Brain pericyte (primary cell): ENCODE measurements at regions not wholly inside any gene's neighbourhood (a gene's known extent, or its start where the extent isn't known, plus 50 kb on each side); places are given as distances from the start of the nearest gene placed in this dataset.
"Not testable (repeated sequence)": the region's sequence is repeated elsewhere in the genome, so short reads cannot be mapped to it uniquely, and the experiment has no call there.

ENCODE experiments used
- DNase-seq: peaks from one replicate; pipeline ENCODE4 v3.0.0-alpha.2; 2012; ENCODE audit warnings: low read depth, low spot score

DNA sequence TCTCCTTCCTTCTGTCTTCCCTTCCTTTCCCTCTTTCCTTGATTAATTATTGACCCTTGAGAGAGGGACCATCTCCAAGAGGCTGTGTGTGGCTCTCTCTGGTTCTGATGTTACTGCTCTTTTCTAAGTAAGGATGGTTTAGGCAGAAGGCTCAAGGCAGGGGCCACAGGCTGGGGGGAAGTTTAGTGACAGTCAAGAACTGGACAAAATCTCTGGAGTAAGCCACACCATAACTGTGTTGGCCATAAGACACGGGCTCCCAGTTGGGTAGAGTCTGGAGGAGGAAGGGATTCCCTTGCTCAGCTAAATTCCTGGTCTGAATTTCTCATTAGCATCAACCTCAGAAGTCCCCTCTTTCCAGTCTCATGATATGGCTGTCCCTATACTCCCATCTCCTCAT, 74.7 kb downstream of the BUD13 start:
- no peak for DNase-seq

DNA sequence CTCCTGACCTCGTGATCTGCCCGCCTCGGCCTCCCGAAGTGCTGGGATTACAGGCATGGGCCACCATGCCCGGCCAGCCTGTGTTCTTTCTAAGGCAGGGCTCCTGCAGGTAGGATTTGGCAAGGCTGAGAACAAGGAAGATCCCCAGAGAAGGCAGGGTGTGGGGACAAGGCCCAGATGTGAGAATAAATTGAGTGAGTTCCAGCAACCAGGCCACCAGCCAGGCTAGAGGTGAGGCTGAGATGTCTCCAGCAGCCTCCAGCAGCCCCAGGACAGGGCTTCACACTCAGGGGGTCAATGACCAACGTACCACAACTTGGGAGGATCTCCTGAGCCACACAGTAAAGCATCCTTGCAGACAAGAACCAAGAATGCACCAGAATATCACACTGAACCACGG, 75.1 kb downstream of the BUD13 start:
- DNase-seq: no peak

DNA sequence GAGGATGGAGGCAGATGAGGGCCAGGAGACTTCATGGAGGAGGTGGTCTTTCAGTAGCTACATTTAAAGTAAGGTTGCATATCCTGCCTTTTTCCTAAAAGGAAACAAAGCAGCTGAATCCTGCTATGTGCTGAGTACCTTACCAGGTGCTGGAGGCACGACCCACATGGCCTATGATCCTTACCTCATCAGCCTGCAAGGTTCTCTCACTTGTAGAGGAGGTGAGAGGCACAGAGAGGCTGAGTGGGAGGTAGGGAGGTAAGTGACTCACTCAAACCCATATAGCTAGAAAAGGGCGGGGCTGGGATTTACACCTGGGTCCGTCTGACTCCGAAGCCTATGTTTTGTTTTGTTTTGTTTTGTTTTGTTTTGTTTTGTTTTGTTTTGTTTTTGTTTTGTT, 75.8 kb downstream of the BUD13 start:
- no peak for DNase-seq

DNA sequence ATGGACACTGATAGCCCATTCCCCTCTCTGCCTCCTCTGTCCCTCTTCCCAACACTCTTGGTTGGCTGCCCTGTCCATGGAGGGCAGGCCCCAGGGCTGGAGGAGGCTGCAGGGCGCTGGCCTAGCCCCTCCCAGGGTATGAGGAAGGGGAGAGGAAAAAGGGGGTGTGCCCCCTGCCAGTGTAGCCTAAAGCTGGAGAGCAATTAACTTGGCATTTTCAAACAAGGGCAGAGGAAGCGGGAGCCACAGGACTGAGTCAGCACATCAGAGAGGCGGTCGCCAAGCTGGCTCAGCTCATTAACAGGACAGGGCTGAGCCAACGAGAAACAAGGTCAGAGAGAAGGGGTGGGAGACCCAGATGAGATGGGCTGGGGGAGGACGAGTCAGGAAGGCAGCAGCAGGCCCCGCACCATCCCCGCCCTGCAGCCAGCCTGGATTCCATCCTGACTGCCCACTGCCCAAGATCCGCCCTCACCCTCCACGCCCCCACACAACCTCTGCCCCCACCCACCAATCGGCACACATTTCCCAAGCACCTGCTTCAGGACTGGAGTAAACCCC, 76.3 kb downstream of the BUD13 start:
- no peak for DNase-seq

DNA sequence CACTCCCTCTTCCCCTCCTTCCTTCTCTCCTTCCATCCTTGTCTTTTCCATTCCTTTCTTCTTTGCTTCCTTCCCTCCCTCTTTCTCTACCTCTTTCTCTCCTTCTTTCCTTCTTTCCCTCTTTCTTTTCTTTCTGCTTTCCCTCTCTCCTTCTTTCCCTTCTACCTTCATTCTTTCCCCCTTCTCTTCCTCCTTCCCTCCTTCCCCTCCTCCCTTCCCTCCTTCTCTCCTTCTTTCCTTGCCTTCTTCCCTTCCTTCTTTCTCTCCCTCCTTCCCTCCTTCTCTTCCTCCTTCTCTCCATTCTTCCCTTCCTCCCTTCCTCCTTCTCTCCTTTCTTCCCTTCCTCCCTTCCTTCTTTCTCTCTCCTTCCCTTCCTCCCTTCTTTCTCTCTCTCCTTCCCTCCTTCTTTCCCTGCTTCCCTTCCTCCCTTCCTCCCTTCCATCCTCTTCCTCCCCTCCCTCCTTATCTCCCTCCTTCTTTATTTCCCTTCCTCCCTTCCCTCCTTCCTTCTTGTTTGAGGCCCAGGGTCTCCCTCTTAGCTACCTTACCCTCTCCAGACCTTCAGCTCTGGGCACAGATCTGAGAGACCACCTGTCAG, 77.0 kb downstream of the BUD13 start:
- no peak for DNase-seq

DNA sequence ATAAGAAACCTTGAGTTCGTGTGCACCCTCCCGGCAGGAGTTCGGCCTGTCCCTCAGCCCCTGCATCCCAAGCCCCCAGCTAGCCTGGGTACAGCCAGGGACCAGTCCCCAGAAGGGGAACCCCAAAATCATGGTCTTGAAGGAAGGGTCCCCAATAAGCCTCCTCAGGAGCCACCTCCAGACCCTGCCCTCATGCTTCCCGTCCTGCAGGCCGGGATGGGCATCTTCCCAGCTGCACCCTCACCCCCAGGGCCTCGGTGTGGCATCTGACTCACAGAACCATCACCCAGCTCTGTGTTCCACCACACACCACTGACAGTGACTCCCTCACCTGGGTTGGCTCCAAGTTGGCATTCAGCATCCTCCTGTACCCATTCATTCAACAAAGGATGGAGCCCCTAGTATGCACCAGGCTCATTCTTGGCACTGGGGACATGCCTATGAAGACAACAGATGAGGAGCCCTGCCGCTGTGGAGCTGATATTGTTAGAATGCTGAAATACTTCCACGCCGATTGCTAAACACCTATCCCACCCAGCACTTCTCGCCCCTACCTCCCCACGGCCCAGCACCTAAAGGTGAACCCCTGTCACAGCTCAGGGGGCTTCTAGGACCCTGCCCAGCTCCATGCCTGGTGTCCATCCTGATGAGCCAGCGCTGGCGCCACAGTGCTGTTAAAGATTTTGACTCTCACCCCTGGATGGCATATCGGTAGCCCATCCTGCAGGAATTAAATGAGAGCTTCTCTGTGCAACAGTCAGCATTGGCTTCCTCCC, 77.8 kb downstream of the BUD13 start:
- no peak for DNase-seq

DNA sequence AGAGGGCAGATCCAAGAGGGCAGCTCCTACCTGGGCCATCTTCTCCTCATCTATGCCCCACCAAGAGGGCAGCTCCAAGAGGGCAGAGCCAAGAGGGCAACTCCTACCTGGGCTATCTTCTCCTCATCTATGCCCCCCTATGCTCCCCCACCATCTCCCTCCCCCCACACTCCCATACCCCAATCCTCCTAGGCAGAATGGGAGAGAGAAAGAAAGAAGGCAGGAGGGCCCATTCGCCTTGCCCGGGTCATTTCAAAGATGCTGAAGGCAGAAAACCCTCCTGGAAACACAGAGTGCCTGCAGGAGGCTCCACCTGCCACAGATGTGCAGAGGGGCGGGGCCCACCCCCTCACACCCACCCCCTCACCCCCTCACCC, 78.5 kb downstream of the BUD13 start:
- DNase-seq: no peak

DNA sequence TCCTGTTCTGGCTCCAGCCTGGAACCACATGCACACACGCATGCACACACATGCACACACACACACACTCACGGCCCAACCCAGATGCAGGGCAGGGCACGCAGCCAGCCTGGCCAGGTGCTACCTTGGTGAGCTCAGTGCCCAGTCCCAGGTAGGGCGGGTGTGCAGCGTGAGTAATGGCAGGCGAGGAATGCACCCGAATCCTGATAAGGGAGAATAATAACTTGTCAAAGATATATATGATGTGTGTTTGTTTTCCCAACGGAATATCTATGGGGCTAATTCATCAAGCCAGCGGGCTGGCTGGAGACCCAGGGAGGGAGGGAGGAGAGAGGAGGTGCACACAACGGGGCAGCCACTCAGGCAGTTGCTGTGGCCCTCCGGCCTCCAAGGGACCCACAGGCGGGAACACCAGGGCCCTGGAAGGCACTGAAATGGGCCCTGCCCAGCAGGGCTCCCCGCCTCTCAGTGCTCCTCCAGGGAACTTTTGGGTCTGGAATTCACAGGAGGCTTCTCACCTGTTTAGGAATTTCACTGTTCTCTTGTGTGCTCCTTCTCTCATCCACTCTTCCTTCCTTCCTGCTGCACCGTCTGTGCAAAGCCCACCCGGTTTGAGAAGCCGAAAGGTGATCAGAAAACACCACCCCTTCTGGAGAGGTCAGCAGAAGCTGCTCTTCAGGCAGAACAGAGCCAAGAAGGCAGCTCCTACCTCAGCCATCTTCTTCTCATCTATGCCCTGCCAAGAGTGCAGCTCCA, 79.0 kb downstream of the BUD13 start:
- no peak for DNase-seq

DNA sequence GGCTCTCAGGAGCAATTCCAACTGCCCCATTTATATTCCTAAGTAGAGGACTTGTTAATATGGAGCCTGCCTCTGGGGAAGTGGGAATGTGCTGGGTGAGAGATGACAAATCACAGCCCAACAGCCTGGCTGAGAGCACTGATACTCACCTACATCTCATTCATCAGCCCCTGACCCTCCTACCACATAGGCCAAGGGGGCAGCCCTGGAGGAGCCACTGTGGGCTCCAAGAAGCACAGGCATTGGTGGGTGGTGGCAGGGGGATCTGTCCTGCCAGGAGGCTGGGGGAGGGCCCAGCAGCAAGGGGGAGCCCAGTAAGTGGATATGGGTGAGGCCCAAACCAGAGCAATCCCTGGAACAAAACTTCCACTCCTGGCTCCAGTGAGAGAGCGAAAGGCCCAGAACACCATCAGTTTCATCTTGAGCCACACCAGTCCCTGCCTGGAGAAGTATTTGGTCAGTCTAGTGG, 79.7 kb downstream of the BUD13 start:
- no peak for DNase-seq

DNA sequence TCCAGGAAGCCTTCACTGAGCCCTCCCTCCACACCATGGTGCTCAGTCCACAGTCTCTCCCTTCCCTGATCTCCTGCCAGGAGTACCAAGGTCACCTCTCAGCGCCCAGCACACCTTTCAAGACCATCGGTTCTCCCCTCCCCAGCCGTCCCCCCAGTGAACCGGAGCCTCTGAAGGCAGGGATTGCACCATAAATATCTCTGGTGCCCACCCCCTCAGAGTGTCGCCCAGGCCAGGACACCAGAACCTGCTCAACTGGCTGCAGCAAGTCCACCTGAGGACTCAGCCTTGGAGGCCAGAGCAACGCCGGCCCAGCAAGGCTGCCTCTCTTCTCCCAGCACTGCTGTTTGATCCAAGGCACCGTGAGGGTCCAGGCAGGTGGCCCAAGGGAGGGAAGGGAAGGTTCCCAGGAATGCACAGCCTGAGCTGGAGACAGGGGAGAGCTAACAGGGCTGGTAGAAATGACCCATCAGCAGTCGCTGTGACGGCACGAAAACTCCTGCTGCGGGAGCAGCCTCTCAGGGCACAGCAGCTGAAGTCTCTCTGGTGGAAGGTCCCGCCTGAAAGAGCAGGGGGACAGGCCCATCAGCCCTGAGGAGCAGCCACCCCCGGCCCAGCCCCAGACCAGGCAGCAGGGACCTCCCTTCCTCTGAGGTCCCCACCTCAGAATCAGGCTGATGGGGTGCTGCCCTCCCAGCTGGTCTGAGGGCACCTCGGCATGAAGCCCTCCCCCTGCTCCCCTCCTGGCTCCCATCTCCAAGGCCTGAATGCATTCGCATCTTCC, 80.3 kb downstream of the BUD13 start:
- DNase-seq: no peak

DNA sequence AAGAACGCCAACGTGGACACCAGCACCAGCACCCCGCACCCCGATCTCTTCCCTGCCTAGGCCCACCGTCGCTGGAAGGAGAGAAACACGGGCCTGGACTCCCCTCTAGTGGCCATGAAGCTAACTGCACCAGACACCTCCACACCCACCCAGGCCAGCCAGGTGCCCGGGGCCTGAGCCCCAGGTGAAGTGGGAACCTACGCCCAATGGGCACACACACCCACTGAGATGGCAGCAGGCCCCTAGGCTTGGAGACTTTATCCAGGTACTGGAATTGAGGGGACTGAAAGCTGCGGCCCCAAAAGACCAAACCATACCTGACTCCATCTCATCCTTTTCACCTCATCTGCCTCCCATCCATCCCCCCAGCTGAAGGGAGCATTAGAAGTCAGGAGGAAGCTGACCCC, 81.0 kb downstream of the BUD13 start:
- no peak for DNase-seq

DNA sequence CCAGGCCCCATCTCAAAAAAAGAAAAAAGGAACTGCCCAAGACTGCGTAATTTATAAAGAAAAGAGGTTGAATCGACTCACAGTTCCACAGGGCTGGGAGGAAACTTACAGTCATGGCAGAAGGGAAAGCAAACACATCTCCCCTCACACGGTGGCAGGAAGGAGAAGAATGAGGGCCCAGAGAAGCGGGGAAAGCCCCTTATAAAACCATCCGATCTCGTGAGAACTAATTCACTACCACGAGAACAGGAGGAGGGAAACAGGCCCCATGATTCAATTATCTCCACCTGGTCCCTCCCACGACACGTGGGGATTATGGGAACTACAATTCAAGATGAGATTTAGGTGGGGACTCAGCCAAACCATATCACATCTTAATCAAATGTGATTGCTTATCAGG, 82.2 kb downstream of the BUD13 start:
- DNase-seq: no peak

DNA sequence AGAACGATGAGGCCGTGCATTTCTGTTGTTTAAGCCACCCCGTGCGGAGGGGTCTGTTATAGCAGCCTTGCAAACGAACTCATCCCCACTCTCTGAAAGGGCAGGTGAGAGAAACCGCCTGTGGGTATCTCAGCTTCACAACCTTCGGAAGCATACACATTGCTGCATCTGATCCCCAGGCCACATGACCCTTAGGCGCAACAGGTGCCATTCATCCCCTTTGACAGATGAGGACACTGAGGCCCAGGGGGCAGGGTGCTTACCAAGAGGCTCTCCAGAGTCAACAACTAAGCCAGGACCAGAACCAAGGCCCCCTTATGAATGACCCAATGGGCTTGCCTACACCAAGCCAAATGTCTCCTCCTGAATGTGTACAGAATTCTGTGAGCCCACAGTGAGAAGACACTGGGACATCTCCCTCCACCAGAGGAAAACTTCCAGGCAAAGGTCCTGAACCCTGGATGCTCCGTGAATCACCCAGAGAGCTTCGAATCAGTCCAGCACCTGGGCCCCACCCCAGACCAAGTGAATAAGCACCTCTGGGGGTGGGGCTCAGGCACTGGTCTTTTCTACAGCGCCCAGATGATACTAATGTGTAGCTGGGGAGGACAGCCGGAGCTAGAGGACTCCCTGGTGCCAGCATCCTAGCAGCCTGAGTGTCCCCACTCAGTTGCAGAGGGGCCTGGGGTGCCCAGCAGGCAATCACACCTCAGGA, 83.2 kb downstream of the BUD13 start:
- no peak for DNase-seq

DNA sequence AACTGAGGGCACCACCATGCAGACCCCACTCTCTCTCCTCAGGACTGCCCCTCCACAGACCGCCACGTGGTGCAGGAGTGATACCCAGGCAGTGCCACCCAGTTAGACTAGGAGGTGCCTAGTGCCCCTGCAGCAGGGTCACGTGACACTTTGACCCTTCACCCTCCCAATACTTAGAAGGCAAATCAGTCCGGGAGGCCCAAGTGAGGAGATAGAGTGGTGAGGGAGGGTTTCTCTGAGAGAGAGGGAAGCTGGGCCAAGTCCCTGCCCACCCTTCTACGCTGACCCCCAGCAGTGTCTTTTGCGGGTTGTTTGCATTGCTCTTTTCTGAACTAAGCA, 84.6 kb downstream of the BUD13 start:
- DNase-seq: no peak

DNA sequence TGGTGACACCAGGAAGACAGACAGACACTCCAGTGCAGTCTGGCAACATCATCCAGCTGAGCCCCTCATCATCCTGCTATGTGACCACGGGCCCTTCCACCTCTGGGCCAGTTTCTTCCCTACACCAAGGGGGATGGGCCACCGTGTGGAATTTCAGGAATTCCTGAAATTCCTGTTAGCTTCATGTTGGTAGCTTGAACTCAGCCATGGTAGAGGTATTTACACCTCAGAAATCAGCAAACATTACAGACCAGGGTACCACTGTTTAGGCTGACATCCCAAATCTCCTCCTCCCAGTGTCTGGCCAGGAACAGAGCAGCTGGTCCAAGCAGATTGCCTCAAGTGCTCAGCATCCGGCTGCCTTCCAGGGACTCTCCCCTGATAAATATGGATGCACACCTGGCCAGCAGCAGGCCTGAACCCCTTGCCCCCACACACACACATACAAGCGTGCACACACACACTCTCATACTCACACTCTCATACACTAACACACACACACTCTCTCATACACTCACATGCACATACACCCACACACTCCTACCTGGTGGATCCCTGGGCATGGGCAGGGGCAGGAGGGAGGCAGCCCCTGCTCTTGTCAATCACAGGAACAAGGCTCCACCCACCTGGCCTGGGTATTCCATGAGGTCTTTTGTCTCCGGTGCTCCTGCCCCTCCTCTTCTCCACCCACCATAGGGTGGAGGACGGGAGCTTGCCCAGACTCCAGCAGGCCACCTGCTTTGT, 85.2 kb downstream of the BUD13 start:
- no peak for DNase-seq

DNA sequence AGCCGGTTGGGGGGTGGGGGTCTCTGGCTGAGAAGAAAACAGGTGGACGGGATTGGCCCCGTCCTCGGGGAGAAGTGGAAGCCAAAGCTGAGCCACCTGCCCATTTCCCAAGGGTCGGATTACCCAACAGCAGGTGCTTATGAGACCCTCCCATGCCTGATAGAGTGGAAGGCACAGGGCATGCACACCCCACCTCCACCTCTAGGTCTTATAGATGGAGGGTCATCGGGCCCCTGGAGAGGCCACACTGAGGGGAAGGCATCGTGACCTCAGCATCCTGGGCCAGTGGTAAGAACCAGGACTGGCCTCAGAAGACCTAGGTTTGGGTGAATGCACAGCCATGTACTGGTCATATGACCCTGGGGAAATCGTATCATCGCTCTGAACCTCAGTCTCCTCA, 85.9 kb downstream of the BUD13 start:
- no peak for DNase-seq

DNA sequence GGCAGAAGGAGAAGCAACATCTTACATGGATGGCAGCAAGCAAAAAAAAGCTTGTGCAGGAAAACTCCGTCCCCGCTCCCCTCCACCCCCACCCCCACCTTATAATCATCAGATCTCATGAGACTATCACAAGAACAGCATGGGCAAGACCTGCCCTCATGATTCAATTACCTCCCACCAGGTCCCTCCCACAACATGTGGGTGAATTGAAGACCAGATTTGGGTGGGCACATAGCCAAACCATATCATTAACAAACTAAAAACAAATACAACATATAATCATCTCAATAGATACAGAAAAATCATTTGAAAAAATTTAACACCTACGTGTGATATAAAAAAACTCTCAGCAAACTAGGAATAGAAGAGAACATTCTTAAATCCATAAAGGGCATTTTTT, 88.8 kb downstream of the BUD13 start:
- no peak for DNase-seq

DNA sequence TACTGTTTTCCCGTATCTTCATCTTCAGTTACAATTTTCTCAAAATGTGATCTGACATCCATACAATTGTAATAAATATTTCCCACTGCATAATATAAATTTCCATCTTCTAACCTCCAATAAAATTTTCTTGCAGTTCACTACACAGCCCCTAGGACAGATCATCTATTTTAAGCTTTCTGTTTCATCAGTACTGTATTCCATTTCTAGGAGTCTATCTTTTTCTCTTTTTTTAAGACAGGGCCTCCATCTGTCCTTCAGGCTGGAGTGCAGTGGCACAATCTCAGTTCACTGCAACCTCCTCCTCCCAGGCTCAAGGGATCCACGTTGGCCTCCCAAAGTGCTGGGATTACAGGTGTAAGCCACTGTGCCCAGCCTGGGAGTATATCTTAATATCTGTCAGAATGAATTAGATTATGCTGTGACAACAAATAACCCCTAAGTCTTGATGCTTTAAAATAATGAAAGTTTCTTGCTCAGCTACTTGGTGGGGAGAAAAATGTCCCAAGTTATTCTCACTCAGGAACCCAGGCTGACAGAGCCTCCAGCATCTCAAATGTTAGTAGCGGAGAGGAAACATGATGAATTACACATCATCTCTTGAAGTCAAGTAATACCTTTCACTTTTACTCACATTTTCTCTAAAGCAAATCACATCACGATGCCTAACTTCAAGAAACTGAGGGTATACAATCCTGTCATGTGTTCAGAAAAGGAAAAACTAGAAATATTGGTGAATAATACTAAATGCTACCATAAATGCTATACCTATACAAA, 92.2 kb downstream of the BUD13 start:
- no peak for DNase-seq

DNA sequence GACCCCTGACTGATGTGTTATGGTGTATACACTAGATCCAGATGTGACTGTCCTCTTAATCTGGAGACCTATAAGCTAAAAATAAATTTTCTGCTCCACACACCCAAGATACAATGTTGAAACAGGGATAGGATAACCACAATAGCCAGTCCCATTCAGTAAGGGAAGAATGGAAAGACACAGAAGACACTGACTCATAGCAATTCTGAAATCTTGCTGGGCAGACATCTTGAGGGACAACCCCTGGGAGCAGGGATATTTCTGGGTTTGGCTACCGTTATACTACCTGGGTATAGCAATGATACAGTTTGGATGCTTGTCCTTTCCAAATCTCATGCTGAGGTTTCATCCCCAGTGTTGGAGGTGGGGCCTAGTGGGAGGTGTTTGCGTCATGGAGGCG, 93.9 kb downstream of the BUD13 start:
- DNase-seq: no peak

DNA sequence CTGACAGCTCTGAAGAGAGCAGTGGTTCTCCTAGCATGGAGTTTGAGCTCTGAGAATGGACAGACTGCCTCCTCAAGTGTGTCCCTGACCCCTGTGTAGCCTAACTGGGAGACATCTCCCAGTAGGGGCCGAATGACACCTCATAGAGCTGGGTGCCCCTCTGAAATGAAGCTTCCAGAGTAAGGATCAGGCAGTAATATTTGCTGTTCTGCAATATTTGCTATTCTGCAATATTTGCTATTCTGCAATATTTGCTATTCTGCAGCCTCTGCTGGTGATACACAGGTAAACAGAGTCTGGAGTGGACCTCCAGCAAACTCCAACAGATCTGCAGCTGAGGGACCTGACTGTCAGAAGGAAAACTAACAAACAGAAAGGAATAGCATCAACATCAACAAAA, 105.5 kb downstream of the BUD13 start:
- not testable (repeated sequence) for DNase-seq
